OCI-LY3 (cell line): ENCODE measurements at regions not wholly inside any gene's neighbourhood (a gene's known extent, or its start where the extent isn't known, plus 50 kb on each side); places are given as distances from the start of the nearest gene placed in this dataset.

Experiments
- CTCF ChIP-seq: fragments of 200-600, 300-600 bp; sonication (generic); IDR thresholded peaks from 2 replicates; pipeline ENCODE4 v1.5.1; 2014; ENCODE audit warnings: antibody characterized with exemption, low read length, low read depth
- EZH2phosphoT487 ChIP-seq: fragments of 200-600 bp; shearing (Covaris generic); IDR thresholded peaks from 2 replicates; pipeline ENCODE4 v1.6.1; 2018; ENCODE audit warnings: antibody characterized with exemption, mixed run types, low read depth

DNA sequence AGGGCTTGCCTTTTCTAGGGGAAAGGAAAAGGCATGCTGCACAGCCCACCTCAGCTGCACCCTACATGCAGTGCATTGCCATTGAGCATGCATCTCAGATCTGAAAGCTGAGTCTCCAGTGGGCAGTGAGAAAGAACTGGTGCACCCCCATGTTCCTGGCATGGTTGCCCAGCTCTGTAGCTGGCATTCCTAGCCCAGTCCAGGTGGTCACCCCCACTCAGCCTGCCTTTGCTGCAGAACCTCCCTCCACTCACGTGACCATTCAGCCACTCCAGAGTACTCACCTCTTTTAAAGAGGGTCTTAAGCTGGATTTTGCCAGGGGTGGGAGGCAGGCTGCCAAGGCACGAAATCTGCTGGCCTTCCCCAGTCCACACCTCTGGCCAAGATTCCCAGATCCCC, 208.6 kb upstream of the TOPAZ1 start:
- TF ChIP-seq CTCF (no peak), EZH2phosphoT487 (no peak)
